ENCODE measurements at regions not wholly inside any gene's neighbourhood (a gene's known extent, or its start where the extent isn't known, plus 50 kb on each side); places are given as distances from the start of the nearest gene placed in this dataset.

GRCh38 chr11:95521862-95522261 is 267.7 kb downstream of the FAM76B start:
- TF ChIP-seq FOXP2 (optimal IDR thresholded peaks at IDR 0.05; ENCODE audit: control extremely low read depth, extremely low read length, insufficient read depth), result no peak
- TF ChIP-seq EZH2 (IDR thresholded peaks at IDR 0.05), result no peak
- TF ChIP-seq POLR2AphosphoS5 (IDR thresholded peaks at IDR 0.05; ENCODE audit: borderline replicate concordance, low read depth, low read length), result no peak
- Histone ChIP-seq H3K36me3 (ENCODE audit: insufficient read depth, low read length) (no peaks in the 10 kb centered on the region), H3K9me3 (ENCODE audit: low read depth, low read length) (no peaks in the 10 kb centered on the region), H3K4me3 (no peak overlapping the region), H3K9ac (ENCODE audit: insufficient read length) (no peak overlapping the region), H3K27ac (no peak overlapping the region)
- DNase-seq (ENCODE audit: low read depth, low spot score), result no peak

- Histone ChIP-seq H3K9me3 (ENCODE audit: low read depth, low read length) (no peaks in the 10 kb centered on the region), H3K4me3 (no peak overlapping the region), H3K36me3 (ENCODE audit: insufficient read depth, low read length) (no peaks in the 10 kb centered on the region), H3K9ac (ENCODE audit: insufficient read length) (no peak overlapping the region), H3K27ac (no peak overlapping the region)
- TF ChIP-seq POLR2AphosphoS5 (IDR thresholded peaks at IDR 0.05; ENCODE audit: borderline replicate concordance, low read depth, low read length) (no peak), EZH2 (IDR thresholded peaks at IDR 0.05) (no peak), FOXP2 (optimal IDR thresholded peaks at IDR 0.05; ENCODE audit: control extremely low read depth, extremely low read length, insufficient read depth) (no peak)
- peak; percentile 16 for DNase-seq (ENCODE audit: low read depth, low spot score)
These were observed 268.4 kb downstream of the FAM76B start for GRCh38 chr11:95521133-95521542.

DNA sequence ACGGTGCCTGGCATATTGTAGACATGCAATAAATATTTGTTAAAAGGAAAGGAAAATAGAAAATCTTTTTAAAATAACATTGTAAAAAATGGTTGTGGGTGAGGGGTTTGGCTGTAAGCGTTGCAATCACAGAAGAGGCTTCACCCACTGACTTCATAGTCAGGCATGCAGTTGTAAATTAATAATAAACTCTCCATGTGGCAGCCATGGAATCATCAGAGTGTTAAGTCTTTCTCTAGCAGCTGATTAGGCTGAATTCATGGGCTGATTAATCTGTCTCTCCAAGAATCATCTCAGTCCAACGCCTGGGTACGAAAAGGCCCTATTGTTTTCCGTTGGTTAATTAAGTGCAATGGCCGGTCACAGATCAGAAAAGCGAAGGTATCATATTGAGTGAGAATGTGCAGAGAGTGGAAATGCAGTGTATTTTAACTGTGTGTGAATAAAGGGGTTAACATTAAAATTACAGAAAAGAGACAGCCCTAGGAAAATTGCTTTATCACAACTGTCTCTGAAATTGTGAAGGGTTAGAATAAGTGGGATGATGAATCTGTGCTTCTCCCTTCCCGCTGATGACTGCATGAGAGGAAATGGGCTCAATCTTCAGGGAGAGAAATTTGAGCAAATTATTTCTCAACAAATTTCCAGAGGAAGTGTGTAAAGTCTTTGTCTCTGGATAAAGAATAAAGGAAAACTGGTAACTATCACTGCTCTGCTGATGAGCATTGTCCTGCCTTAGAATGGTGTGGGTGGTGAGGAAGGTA is 269.0 kb downstream of the FAM76B start:
- no peak for TF ChIP-seq POLR2AphosphoS5 (IDR thresholded peaks at IDR 0.05; ENCODE audit: borderline replicate concordance, low read depth, low read length)
- TF ChIP-seq EZH2 (IDR thresholded peaks at IDR 0.05), result no peak
- no peak for TF ChIP-seq FOXP2 (optimal IDR thresholded peaks at IDR 0.05; ENCODE audit: control extremely low read depth, extremely low read length, insufficient read depth)
- Histone ChIP-seq H3K9ac (ENCODE audit: insufficient read length) (no peak overlapping the region), H3K4me3 (no peak overlapping the region), H3K27ac (no peak overlapping the region), H3K36me3 (ENCODE audit: insufficient read depth, low read length) (no peaks in the 10 kb centered on the region), H3K9me3 (ENCODE audit: low read depth, low read length) (no peaks in the 10 kb centered on the region)
- no peak for DNase-seq (ENCODE audit: low read depth, low spot score)

- no peaks in the 10 kb centered on the region for H3K9me3 ChIP-seq (ENCODE audit: low read depth, low read length)
- no peaks in the 10 kb centered on the region for H3K36me3 ChIP-seq (ENCODE audit: insufficient read depth, low read length)
- no peak overlapping the region for H3K27ac ChIP-seq
- DNase-seq (ENCODE audit: low read depth, low spot score), result no peak
- no peak overlapping the region for H3K9ac ChIP-seq (ENCODE audit: insufficient read length)
- TF ChIP-seq FOXP2 (optimal IDR thresholded peaks at IDR 0.05; ENCODE audit: control extremely low read depth, extremely low read length, insufficient read depth) (no peak), POLR2AphosphoS5 (IDR thresholded peaks at IDR 0.05; ENCODE audit: borderline replicate concordance, low read depth, low read length) (no peak), EZH2 (IDR thresholded peaks at IDR 0.05) (no peak)
- H3K4me3 ChIP-seq, result no peak overlapping the region
These were observed 269.7 kb downstream of the FAM76B start for GRCh38 chr11:95519912-95520311.

DNA sequence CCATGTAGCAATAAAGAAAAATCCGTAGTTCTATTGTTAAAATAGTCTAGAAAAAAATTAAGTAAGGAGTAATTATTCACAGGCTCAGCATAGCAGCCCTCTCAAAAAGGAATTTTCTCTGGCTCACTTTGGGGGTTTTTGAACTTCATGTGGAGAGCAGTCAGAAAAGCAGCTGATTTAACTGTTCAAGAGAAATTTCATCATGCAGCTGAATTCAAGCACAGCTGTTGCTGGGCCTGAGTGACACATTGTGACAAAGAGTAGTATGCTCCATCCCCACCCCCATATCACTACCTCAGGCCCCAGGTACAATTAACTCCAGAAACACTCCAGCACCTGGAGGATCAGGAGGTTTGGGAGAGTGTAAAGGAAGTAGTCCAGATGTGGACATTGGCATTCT is 272.1 kb downstream of the FAM76B start:
- Histone ChIP-seq H3K36me3 (ENCODE audit: insufficient read depth, low read length) (no peaks in the 10 kb centered on the region), H3K27ac (no peak overlapping the region), H3K9me3 (ENCODE audit: low read depth, low read length) (no peaks in the 10 kb centered on the region), H3K4me3 (no peak overlapping the region), H3K9ac (ENCODE audit: insufficient read length) (no peak overlapping the region)
- no peak for DNase-seq (ENCODE audit: low read depth, low spot score)
- TF ChIP-seq EZH2 (IDR thresholded peaks at IDR 0.05) (no peak), FOXP2 (optimal IDR thresholded peaks at IDR 0.05; ENCODE audit: control extremely low read depth, extremely low read length, insufficient read depth) (no peak), POLR2AphosphoS5 (IDR thresholded peaks at IDR 0.05; ENCODE audit: borderline replicate concordance, low read depth, low read length) (no peak)

DNA sequence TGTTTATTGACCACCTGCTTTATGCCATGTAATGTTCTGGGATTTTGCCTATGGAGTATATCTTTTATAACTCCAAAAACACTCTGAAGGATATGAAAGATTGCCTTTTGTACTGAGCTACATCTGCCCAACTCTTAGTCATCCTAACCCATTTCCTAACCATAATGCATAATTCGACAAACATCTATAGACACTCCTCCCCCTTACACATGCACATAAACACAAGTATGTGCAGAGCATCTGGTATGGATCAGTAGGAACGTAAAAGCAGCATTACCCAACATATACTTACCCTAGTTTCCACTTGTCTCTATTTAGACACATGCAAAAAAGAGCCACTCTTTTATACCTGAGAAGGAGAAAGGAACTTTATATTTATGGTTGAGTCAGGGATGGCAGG is 272.8 kb downstream of the FAM76B start:
- no peak overlapping the region for H3K27ac ChIP-seq
- TF ChIP-seq FOXP2 (optimal IDR thresholded peaks at IDR 0.05; ENCODE audit: control extremely low read depth, extremely low read length, insufficient read depth) (no peak), POLR2AphosphoS5 (IDR thresholded peaks at IDR 0.05; ENCODE audit: borderline replicate concordance, low read depth, low read length) (no peak), EZH2 (IDR thresholded peaks at IDR 0.05) (no peak)
- no peaks in the 10 kb centered on the region for H3K9me3 ChIP-seq (ENCODE audit: low read depth, low read length)
- DNase-seq (ENCODE audit: low read depth, low spot score), result no peak
- H3K4me3 ChIP-seq, result no peak overlapping the region
- no peak overlapping the region for H3K9ac ChIP-seq (ENCODE audit: insufficient read length)
- no peaks in the 10 kb centered on the region for H3K36me3 ChIP-seq (ENCODE audit: insufficient read depth, low read length)

DNA sequence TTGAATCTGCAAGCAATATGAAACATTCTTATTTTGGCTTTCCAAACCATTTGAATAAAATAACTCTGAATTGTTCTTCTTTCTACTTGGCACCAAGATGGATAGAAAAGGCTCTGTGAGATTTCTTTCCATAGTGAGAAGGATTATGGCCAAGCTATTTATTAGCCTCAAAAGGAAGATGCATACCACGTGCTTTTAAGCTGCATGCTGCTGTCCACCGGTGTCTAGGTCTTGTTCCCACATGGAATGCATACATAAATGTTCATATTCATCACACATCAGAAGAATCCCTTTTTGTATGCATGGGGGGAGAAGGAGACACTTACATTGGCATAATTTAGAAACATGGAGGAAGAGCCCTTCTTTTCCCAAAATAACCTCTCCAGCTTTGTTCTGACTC is 273.4 kb downstream of the FAM76B start:
- Histone ChIP-seq H3K36me3 (ENCODE audit: insufficient read depth, low read length) (no peaks in the 10 kb centered on the region), H3K9me3 (ENCODE audit: low read depth, low read length) (no peaks in the 10 kb centered on the region), H3K27ac (no peak overlapping the region), H3K9ac (ENCODE audit: insufficient read length) (no peak overlapping the region), H3K4me3 (no peak overlapping the region)
- DNase-seq (ENCODE audit: low read depth, low spot score), result no peak
- TF ChIP-seq EZH2 (IDR thresholded peaks at IDR 0.05), result no peak
- TF ChIP-seq FOXP2 (optimal IDR thresholded peaks at IDR 0.05; ENCODE audit: control extremely low read depth, extremely low read length, insufficient read depth), result no peak
- TF ChIP-seq POLR2AphosphoS5 (IDR thresholded peaks at IDR 0.05; ENCODE audit: borderline replicate concordance, low read depth, low read length), result no peak

DNA sequence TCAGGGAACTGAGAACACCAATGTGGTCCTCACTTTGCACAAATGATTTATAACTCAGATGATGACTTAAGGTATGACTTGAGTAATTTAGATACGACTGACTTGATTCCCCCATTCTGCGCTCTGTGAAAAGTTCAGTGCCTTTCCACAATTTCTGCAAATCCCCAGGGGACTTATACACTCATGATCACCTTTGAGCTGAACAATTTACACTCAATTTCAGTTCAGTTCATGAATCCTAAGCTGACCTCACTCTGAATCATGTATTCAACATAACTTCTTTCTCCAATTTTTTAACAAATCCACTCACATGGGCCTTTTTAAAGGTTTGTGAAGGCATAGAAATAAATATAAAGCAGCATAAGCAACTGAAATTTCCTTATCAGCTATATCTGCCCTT is 274.2 kb downstream of the FAM76B start:
- H3K27ac ChIP-seq, result no peak overlapping the region
- no peaks in the 10 kb centered on the region for H3K36me3 ChIP-seq (ENCODE audit: insufficient read depth, low read length)
- no peak for DNase-seq (ENCODE audit: low read depth, low spot score)
- H3K9me3 ChIP-seq (ENCODE audit: low read depth, low read length), result no peaks in the 10 kb centered on the region
- H3K4me3 ChIP-seq, result no peak overlapping the region
- no peak for TF ChIP-seq FOXP2 (optimal IDR thresholded peaks at IDR 0.05; ENCODE audit: control extremely low read depth, extremely low read length, insufficient read depth)
- no peak for TF ChIP-seq EZH2 (IDR thresholded peaks at IDR 0.05)
- TF ChIP-seq POLR2AphosphoS5 (IDR thresholded peaks at IDR 0.05; ENCODE audit: borderline replicate concordance, low read depth, low read length), result no peak
- H3K9ac ChIP-seq (ENCODE audit: insufficient read length), result no peak overlapping the region

Data from SK-N-MC (cell line).